Fibroblast of lung (primary cell): ENCODE measurements at regions not wholly inside any gene's neighbourhood (a gene's known extent, or its start where the extent isn't known, plus 50 kb on each side); places are given as distances from the start of the nearest gene placed in this dataset.

Experiments
- EZH2 ChIP-seq: IDR thresholded peaks from 2 replicates; pipeline ENCODE4 v1.5.1; 2012; ENCODE audit warnings: low read length, control low read depth, mild to moderate bottlenecking; ENCODE audit errors: missing control alignments
- TF ChIP-seq, protein P1 (sequence below), 2 donors: IDR thresholded peaks in 1 of 2; conservative IDR thresholded peaks in 1 of 2; 1 replicate in 1 of 2; 2 replicates in 1 of 2; pipeline ENCODE4 v1.5.1; 2011 to 2012; ENCODE audit warnings: low read length in 2 of 2, control low read depth in 1 of 2, inconsistent platforms in 1 of 2, low read depth in 1 of 2, mild to moderate bottlenecking in 1 of 2

DNA sequence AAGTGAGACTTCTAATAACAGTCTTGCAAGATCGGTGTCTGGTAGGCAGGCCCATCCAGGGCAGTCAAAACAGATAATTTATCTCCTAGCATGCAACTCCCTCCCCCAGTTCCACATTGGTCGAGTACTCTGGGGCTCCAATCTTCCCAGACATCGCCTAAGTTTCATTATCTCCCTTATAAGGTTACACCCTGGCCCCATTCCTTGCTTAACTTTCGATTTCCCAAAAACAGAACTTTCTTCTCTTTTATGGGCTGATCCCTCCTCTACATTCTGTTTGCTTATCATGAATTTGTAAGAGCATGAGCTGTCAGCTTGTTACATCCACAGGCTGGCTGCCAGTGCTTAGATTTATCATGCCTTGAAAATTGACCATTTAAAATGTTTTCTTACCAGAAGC lies 471.3 kb downstream of the TECRL start:
- TF ChIP-seq, protein P1, sequence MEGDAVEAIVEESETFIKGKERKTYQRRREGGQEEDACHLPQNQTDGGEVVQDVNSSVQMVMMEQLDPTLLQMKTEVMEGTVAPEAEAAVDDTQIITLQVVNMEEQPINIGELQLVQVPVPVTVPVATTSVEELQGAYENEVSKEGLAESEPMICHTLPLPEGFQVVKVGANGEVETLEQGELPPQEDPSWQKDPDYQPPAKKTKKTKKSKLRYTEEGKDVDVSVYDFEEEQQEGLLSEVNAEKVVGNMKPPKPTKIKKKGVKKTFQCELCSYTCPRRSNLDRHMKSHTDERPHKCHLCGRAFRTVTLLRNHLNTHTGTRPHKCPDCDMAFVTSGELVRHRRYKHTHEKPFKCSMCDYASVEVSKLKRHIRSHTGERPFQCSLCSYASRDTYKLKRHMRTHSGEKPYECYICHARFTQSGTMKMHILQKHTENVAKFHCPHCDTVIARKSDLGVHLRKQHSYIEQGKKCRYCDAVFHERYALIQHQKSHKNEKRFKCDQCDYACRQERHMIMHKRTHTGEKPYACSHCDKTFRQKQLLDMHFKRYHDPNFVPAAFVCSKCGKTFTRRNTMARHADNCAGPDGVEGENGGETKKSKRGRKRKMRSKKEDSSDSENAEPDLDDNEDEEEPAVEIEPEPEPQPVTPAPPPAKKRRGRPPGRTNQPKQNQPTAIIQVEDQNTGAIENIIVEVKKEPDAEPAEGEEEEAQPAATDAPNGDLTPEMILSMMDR (conservative IDR thresholded peaks at IDR 0.05 in 1 of 2, IDR thresholded peaks at IDR 0.05 in 1 of 2; ENCODE audit: low read depth in 1 of 2, low read length in 2 of 2) = no peak
- no peak for TF ChIP-seq EZH2
